ENCODE measurements at regions not wholly inside any gene's neighbourhood (a gene's known extent, or its start where the extent isn't known, plus 50 kb on each side); places are given as distances from the start of the nearest gene placed in this dataset.

DNA sequence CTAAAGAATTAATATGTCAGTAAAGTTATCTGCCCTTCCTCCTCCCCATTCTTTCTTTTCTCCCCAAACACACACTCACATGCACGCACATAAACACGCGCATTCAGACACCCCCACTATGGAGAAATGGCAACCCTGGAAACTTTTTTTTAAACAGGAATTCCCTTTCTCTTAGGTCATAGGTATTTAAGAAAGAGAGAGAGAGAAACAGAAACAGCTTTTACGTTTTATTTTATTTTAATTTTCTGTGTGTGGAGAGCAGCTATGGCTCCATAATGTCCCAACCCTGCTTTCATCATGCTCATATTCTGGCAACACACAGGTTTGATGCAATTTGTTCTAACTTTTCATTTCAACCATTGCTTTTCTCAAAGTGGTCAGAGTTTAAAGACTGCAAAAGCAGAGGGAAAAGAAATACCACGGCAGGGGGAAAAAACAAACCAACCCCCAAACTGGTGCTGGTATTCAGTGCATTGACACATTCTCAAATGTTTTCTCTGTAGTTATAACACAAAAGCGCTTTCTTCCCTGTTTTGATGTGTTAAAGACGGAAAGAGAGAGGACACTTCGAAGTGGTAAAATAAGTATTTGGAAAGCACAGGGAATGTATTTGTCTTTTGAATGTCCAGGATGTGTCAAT lies 126.0 kb upstream of the TMEM161B start:
- Histone ChIP-seq H3K4me3 (ENCODE audit: extremely low read depth in 1 of 4, insufficient read depth in 2 of 4, low read depth in 3 of 4, low read length in 4 of 4) (peak overlapping the region in 1 of 4 experiments; percentile 17; a peak in 1 of 8 replicates), H3K4me2 (ENCODE audit: insufficient read depth in 1 of 2, low read depth in 2 of 2, low read length in 2 of 2) (peak overlapping the region; percentile 21 to 61; a peak in 3 of 4 replicates)
- FAIRE-seq, result no peak

More for the DNA sequence above, 126.0 kb upstream of the TMEM161B start:
- Histone ChIP-seq H2BK12ac (ENCODE audit: low read depth, low read length) (peak overlapping the region; percentile 18; the same call in 1 of the 2 replicates), H3K4me1 (replicated peaks in 1 of 4; ENCODE audit: control insufficient read depth in 3 of 4, insufficient read depth in 4 of 4, low read length in 3 of 4) (peaks cover 9 to 37% (median 27%) of the 10 kb centered on the region in 4 experiments), H4K5ac (ENCODE audit: insufficient read length, low read depth, low read length) (no peak overlapping the region), H4K8ac (ENCODE audit: extremely low read depth, insufficient read depth, low read length) (no peak overlapping the region), H3K4ac (replicated peaks; ENCODE audit: insufficient read length, low read depth, low read length) (no peak overlapping the region), H3K79me1 (ENCODE audit: low read depth, low read length) (no peaks in the 10 kb centered on the region), H2BK120ac (replicated peaks; ENCODE audit: low read depth, low read length) (no peak overlapping the region), H4K20me1 (replicated peaks in 1 of 2; ENCODE audit: control insufficient read depth in 1 of 2, insufficient read depth in 2 of 2, low read length in 2 of 2) (no peaks in the 10 kb centered on the region), H2BK20ac (ENCODE audit: low read length) (no peak overlapping the region), H3K56ac (replicated peaks; ENCODE audit: insufficient read length, low read depth, low read length) (no peak overlapping the region), H3K27me3 (replicated peaks in 1 of 4; ENCODE audit: control insufficient read depth in 3 of 4, extremely low read depth in 1 of 4, insufficient read depth in 3 of 4, low read length in 3 of 4) (no peaks in the 10 kb centered on the region; a peak in 1 of 7 replicates), H2AK5ac (ENCODE audit: low read depth, low read length) (no peak overlapping the region), H3K23ac (ENCODE audit: insufficient read length) (no peak overlapping the region), H3K23me2 (ENCODE audit: low read depth, low read length) (no peaks in the 10 kb centered on the region; the same call in 1 of the 2 replicates), H4K91ac (replicated peaks; ENCODE audit: insufficient read length, low read length) (no peak overlapping the region), H2BK15ac (ENCODE audit: low read length) (no peak overlapping the region), H3K27ac (ENCODE audit: low read depth, low read length) (no peak overlapping the region), H3K79me2 (ENCODE audit: control insufficient read depth in 1 of 2, insufficient read depth in 2 of 2, low read length in 2 of 2) (no peaks in the 10 kb centered on the region), H2AFZ (ENCODE audit: low read length) (no peak overlapping the region), H3K18ac (ENCODE audit: extremely low read depth, low read length) (peak overlapping the region; percentile 20; the same call in 1 of the 2 replicates), H3K14ac (ENCODE audit: insufficient read length) (no peak overlapping the region), H3K36me3 (ENCODE audit: control insufficient read depth in 2 of 4, insufficient read depth in 4 of 4, low read length in 3 of 4) (no peaks in the 10 kb centered on the region), H3K9ac (replicated peaks in 1 of 4; ENCODE audit: extremely low read depth in 1 of 4, low read depth in 3 of 4, low read length in 3 of 4) (no peak overlapping the region), H3K9me3 (ENCODE audit: insufficient read depth in 2 of 2, low read depth in 1 of 2, low read length in 1 of 2) (no peaks in the 10 kb centered on the region), H2BK5ac (ENCODE audit: low read depth, low read length) (no peak overlapping the region)
- no peak for DNase-seq (ENCODE audit: low read depth in 1 of 2, low spot score in 2 of 2)
- CTCF ChIA-PET (ENCODE audit: partially characterized antibody), result no interaction called here
- POLR2A ChIA-PET (ENCODE audit: partially characterized antibody), result no interaction called here
- no peak for TF ChIP-seq CEBPB (IDR thresholded peaks at IDR 0.05; ENCODE audit: low read depth, low read length)
- no peak for TF ChIP-seq SRF (IDR thresholded peaks at IDR 0.05; ENCODE audit: low read depth, low read length)
- no peak for TF ChIP-seq SUZ12 (IDR thresholded peaks at IDR 0.05; ENCODE audit: low read length)
- no peak for TF ChIP-seq KDM1A (IDR thresholded peaks at IDR 0.05; ENCODE audit: borderline replicate concordance, low read length)
- no peak for TF ChIP-seq KDM4A (IDR thresholded peaks at IDR 0.05; ENCODE audit: low read depth, low read length, severe bottlenecking)
- peak; percentile 44 for TF ChIP-seq ASH2L (IDR thresholded peaks at IDR 0.05; ENCODE audit: low read length)
- TF ChIP-seq CREB1 (IDR thresholded peaks at IDR 0.05), result no peak
- no peak for TF ChIP-seq JUN (IDR thresholded peaks at IDR 0.05; ENCODE audit: low read depth, low read length)
- 45% methylated on average over 8 of the region's 8 CpGs; no CpG with 5 or more reads in 1 of the 2 experiments for WGBS, 2 experiments (ENCODE audit: extremely low coverage in 1 of 2, insufficient coverage in 1 of 2, insufficient read length in 1 of 2, insufficient replicate concordance in 2 of 2, low coverage in 1 of 2, low lambda C conversion rate in 2 of 2, missing lambda C conversion rate in 1 of 2)
